ENCODE measurements at regions not wholly inside any gene's neighbourhood (a gene's known extent, or its start where the extent isn't known, plus 50 kb on each side); places are given as distances from the start of the nearest gene placed in this dataset.
"Not testable (repeated sequence)": the region's sequence is repeated elsewhere in the genome, so short reads cannot be mapped to it uniquely, and the experiment has no call there.

GRCh38 chr9:40361018-40361417 is 767.5 kb downstream of the FOXD4L6 start:
- DNase-seq (ENCODE audit: low read depth in 1 of 2, low spot score in 1 of 2), result peak in 1 of 2 experiments; percentile 0
- H3K4me3 ChIP-seq (replicated peaks; ENCODE audit: insufficient read depth, low read length); H3K27me3 ChIP-seq (ENCODE audit: insufficient read depth, poor library complexity, severe bottlenecking); H3K27ac ChIP-seq (replicated peaks): not testable (repeated sequence)

- H3K27ac ChIP-seq (replicated peaks); DNase-seq (ENCODE audit: low read depth in 1 of 2, low spot score in 1 of 2); H3K27me3 ChIP-seq (ENCODE audit: insufficient read depth, poor library complexity, severe bottlenecking); H3K4me3 ChIP-seq (replicated peaks; ENCODE audit: insufficient read depth, low read length): not testable (repeated sequence)
Measured at GRCh38 chr9:40330958-40331357, 797.5 kb downstream of the FOXD4L6 start.

GRCh38 chr9:40328907-40329306 is 799.6 kb downstream of the FOXD4L6 start:
- not testable (repeated sequence) for H3K4me3 ChIP-seq (replicated peaks; ENCODE audit: insufficient read depth, low read length); H3K27me3 ChIP-seq (ENCODE audit: insufficient read depth, poor library complexity, severe bottlenecking); H3K27ac ChIP-seq (replicated peaks); DNase-seq (ENCODE audit: low read depth in 1 of 2, low spot score in 1 of 2)

GRCh38 chr9:40326179-40326578 is 802.3 kb downstream of the FOXD4L6 start:
- not testable (repeated sequence) for H3K27ac ChIP-seq (replicated peaks); DNase-seq (ENCODE audit: low read depth in 1 of 2, low spot score in 1 of 2); H3K4me3 ChIP-seq (replicated peaks; ENCODE audit: insufficient read depth, low read length); H3K27me3 ChIP-seq (ENCODE audit: insufficient read depth, poor library complexity, severe bottlenecking)

GRCh38 chr9:40322730-40323129 is 805.8 kb downstream of the FOXD4L6 start:
- H3K27me3 ChIP-seq (ENCODE audit: insufficient read depth, poor library complexity, severe bottlenecking); H3K4me3 ChIP-seq (replicated peaks; ENCODE audit: insufficient read depth, low read length); H3K27ac ChIP-seq (replicated peaks); DNase-seq (ENCODE audit: low read depth in 1 of 2, low spot score in 1 of 2): not testable (repeated sequence)

- not testable (repeated sequence) for H3K27ac ChIP-seq (replicated peaks); H3K27me3 ChIP-seq (ENCODE audit: insufficient read depth, poor library complexity, severe bottlenecking); DNase-seq (ENCODE audit: low read depth in 1 of 2, low spot score in 1 of 2); H3K4me3 ChIP-seq (replicated peaks; ENCODE audit: insufficient read depth, low read length)
Measured at GRCh38 chr9:40321857-40322256, 806.6 kb downstream of the FOXD4L6 start.

- not testable (repeated sequence) for DNase-seq (ENCODE audit: low read depth in 1 of 2, low spot score in 1 of 2); H3K27ac ChIP-seq (replicated peaks); H3K27me3 ChIP-seq (ENCODE audit: insufficient read depth, poor library complexity, severe bottlenecking); H3K4me3 ChIP-seq (replicated peaks; ENCODE audit: insufficient read depth, low read length)
Measured at GRCh38 chr9:40321204-40321603, 807.3 kb downstream of the FOXD4L6 start.

- not testable (repeated sequence) for H3K4me3 ChIP-seq (replicated peaks; ENCODE audit: insufficient read depth, low read length); DNase-seq (ENCODE audit: low read depth in 1 of 2, low spot score in 1 of 2); H3K27ac ChIP-seq (replicated peaks); H3K27me3 ChIP-seq (ENCODE audit: insufficient read depth, poor library complexity, severe bottlenecking)
Measured at GRCh38 chr9:40315215-40315614, 813.3 kb downstream of the FOXD4L6 start.

GRCh38 chr9:40289999-40290398 is 838.5 kb downstream of the FOXD4L6 start:
- H3K27me3 ChIP-seq (ENCODE audit: insufficient read depth, poor library complexity, severe bottlenecking); H3K4me3 ChIP-seq (replicated peaks; ENCODE audit: insufficient read depth, low read length); DNase-seq (ENCODE audit: low read depth in 1 of 2, low spot score in 1 of 2); H3K27ac ChIP-seq (replicated peaks): not testable (repeated sequence)

All from HL-60 (cell line).